H9 (cell line): ENCODE measurements at regions not wholly inside any gene's neighbourhood (a gene's known extent, or its start where the extent isn't known, plus 50 kb on each side); places are given as distances from the start of the nearest gene placed in this dataset.
A peak's percentile ranks its signal among the peaks of the same experiment; 100 is the strongest.

Experiments
- DNase-seq: peaks from one replicate; pipeline ENCODE4 v3.0.0-alpha.2; 2017
- H2AFZ ChIP-seq: one replicate; pipeline ENCODE4 v1.6.1; 2013; ENCODE audit warnings: mild to moderate bottlenecking, low read length, control low read depth, moderate library complexity
- H2AK5ac ChIP-seq: 2 replicates; pipeline ENCODE4 v1.6.1; 2013; ENCODE audit warnings: low read length, control low read depth, mixed read lengths; ENCODE audit not compliant: insufficient read length
- H2BK120ac ChIP-seq: one replicate; pipeline ENCODE4 v1.6.1; 2013; ENCODE audit warnings: low read depth, mild to moderate bottlenecking, low read length, control low read depth, inconsistent platforms; ENCODE audit not compliant: poor library complexity, severe bottlenecking
- H2BK12ac ChIP-seq: 2 replicates; pipeline ENCODE4 v1.6.1; 2013; ENCODE audit warnings: low read length, control low read depth, mixed read lengths, low read depth; ENCODE audit not compliant: insufficient read length
- H2BK15ac ChIP-seq: 2 replicates; pipeline ENCODE4 v1.6.1; 2013; ENCODE audit warnings: low read depth, low read length, control low read depth
- H2BK20ac ChIP-seq: one replicate; pipeline ENCODE4 v1.6.1; 2013; ENCODE audit warnings: low read depth, mild to moderate bottlenecking, low read length, control low read depth, inconsistent platforms; ENCODE audit not compliant: poor library complexity, severe bottlenecking
- H2BK5ac ChIP-seq: 2 replicates; pipeline ENCODE4 v1.6.1; 2013; ENCODE audit warnings: low read length, control low read depth, mixed read lengths; ENCODE audit not compliant: insufficient read length
- H3K14ac ChIP-seq: 2 replicates; pipeline ENCODE4 v1.6.1; 2013; ENCODE audit warnings: low read length, control low read depth; ENCODE audit not compliant: insufficient read depth
- H3K18ac ChIP-seq: 2 replicates; pipeline ENCODE4 v1.6.1; 2013; ENCODE audit warnings: low read depth, mild to moderate bottlenecking, mixed read lengths, low read length, control low read depth; ENCODE audit not compliant: insufficient read length
- H3K23ac ChIP-seq: 2 replicates; pipeline ENCODE4 v1.6.1; 2013; ENCODE audit warnings: low read length, control low read depth, mixed read lengths, low read depth; ENCODE audit not compliant: insufficient read length
- H3K23me2 ChIP-seq: 2 replicates; pipeline ENCODE4 v1.6.1; 2013; ENCODE audit warnings: low read depth, mild to moderate bottlenecking, mixed read lengths, low read length, control low read depth; ENCODE audit not compliant: insufficient read length, poor library complexity, severe bottlenecking
- H3K27ac ChIP-seq: 2 replicates; pipeline ENCODE4 v1.5.1; 2013; ENCODE audit warnings: low read length, control low read depth, mixed read lengths, low read depth; ENCODE audit not compliant: insufficient read length
- H3K27me3 ChIP-seq: 2 replicates; pipeline ENCODE4 v1.6.1; 2013; ENCODE audit warnings: low read length, control low read depth, inconsistent platforms; ENCODE audit not compliant: insufficient read depth
- H3K4ac ChIP-seq: 2 replicates; pipeline ENCODE4 v1.6.1; 2013; ENCODE audit warnings: low read depth, mild to moderate bottlenecking, control low read depth, inconsistent platforms, low read length, moderate library complexity
- H3K4me1 ChIP-seq: 2 replicates; pipeline ENCODE4 v1.6.1; 2013; ENCODE audit warnings: low read length, control low read depth, inconsistent platforms; ENCODE audit not compliant: insufficient read depth
- H3K4me2 ChIP-seq: 2 replicates; pipeline ENCODE4 v1.6.1; 2013; ENCODE audit warnings: low read length, control low read depth, mixed read lengths; ENCODE audit not compliant: insufficient read length, insufficient read depth
- H3K56ac ChIP-seq: 2 replicates; pipeline ENCODE4 v1.6.1; 2013; ENCODE audit warnings: low read depth, mild to moderate bottlenecking, mixed read lengths, low read length, control low read depth; ENCODE audit not compliant: insufficient read length
- H3K79me1 ChIP-seq: 2 replicates; pipeline ENCODE4 v1.6.1; 2013; ENCODE audit warnings: low read depth, mild to moderate bottlenecking, moderate library complexity, low read length, control low read depth, inconsistent platforms; ENCODE audit not compliant: insufficient read depth, poor library complexity, severe bottlenecking
- H3K79me2 ChIP-seq: 2 replicates; pipeline ENCODE4 v1.6.1; 2013; ENCODE audit warnings: low read length, control low read depth, inconsistent platforms; ENCODE audit not compliant: insufficient read depth
- H3K9ac ChIP-seq: 2 replicates; pipeline ENCODE4 v1.6.1; 2013; ENCODE audit warnings: low read length, control low read depth, mixed read lengths; ENCODE audit not compliant: insufficient read length; ENCODE audit errors: extremely low read depth
- H3K9me3 ChIP-seq: one replicate; pipeline ENCODE4 v1.6.1; 2013; ENCODE audit warnings: low read depth, low read length, inconsistent platforms; ENCODE audit not compliant: control insufficient read depth
- H3T11ph ChIP-seq: one replicate; pipeline ENCODE4 v1.6.1; 2013; ENCODE audit warnings: mild to moderate bottlenecking, low read length, control low read depth, inconsistent platforms
- H4K20me1 ChIP-seq: one replicate; pipeline ENCODE4 v1.6.1; 2013; ENCODE audit not compliant: control insufficient read depth, insufficient read length, insufficient read depth
- H4K5ac ChIP-seq: 2 replicates; pipeline ENCODE4 v1.6.1; 2013; ENCODE audit warnings: low read depth, mild to moderate bottlenecking, mixed read lengths, low read length, control low read depth; ENCODE audit not compliant: insufficient read length
- H4K8ac ChIP-seq: replicated peaks from 2 replicates; pipeline ENCODE4 v1.6.1; 2013; ENCODE audit warnings: low read length, control low read depth, mixed read lengths, low read depth; ENCODE audit not compliant: insufficient read length
- H4K91ac ChIP-seq: 2 replicates; pipeline ENCODE4 v1.6.1; 2013; ENCODE audit warnings: low read depth, mild to moderate bottlenecking, moderate library complexity, mixed read lengths, low read length, control low read depth; ENCODE audit not compliant: insufficient read length
- H3K27ac Mint-ChIP-seq, 3 experiments: 2 replicates in 2 of 3; 3 replicates in 1 of 3; pipeline ENCODE4 v1.8.0; 2020 to 2021; ENCODE audit warnings: mixed read lengths in 3 of 3, mild to moderate bottlenecking in 1 of 3, moderate library complexity in 1 of 3
- H3K27me3 Mint-ChIP-seq: 2 replicates; pipeline ENCODE4 v1.8.0; 2021; ENCODE audit warnings: low read depth, mild to moderate bottlenecking, moderate library complexity, mixed read lengths
- H3K36me3 Mint-ChIP-seq, 3 experiments: 2 replicates in 2 of 3; 3 replicates in 1 of 3; pipeline ENCODE4 v1.8.0; 2020 to 2021; ENCODE audit warnings: low read depth in 3 of 3, mixed read lengths in 3 of 3; ENCODE audit not compliant: insufficient read depth in 1 of 3
- H3K4me1 Mint-ChIP-seq, 2 experiments: 2 replicates each; pipeline ENCODE4 v1.8.0; 2020; ENCODE audit warnings: mixed read lengths in 2 of 2
- H3K4me3 Mint-ChIP-seq, 2 experiments: 2 replicates in 1 of 2; 3 replicates in 1 of 2; pipeline ENCODE4 v1.8.0; 2020 to 2021; ENCODE audit warnings: mild to moderate bottlenecking in 2 of 2, mixed read lengths in 2 of 2, moderate library complexity in 1 of 2
- H3K9me3 Mint-ChIP-seq, 2 experiments: 2 replicates in 1 of 2; 3 replicates in 1 of 2; pipeline ENCODE4 v1.8.0; 2020; ENCODE audit warnings: mild to moderate bottlenecking in 2 of 2, mixed read lengths in 2 of 2, moderate library complexity in 1 of 2
- WGBS: extraction: QIAGEN DNeasy Blood & Tissue Kit; methylation state at CpG from one replicate; pipeline ENCODE4 v1.1.7; 2013; ENCODE audit warnings: missing lambda C conversion rate, low lambda C conversion rate, mixed read lengths; ENCODE audit not compliant: insufficient read length; ENCODE audit errors: extremely low coverage; 5-methylcytosine and 5-hydroxymethylcytosine counted together
- TF ChIP-seq, protein P1 (sequence below): fragments of 200-600 bp; sonication (generic); conservative IDR thresholded peaks from 3 replicates; pipeline ENCODE4 v1.8.0; 2021; ENCODE audit warnings: antibody characterized with exemption, mild to moderate bottlenecking

- Histone ChIP-seq H4K20me1 (no peaks in the 10 kb centered on the region), H2BK12ac (no peak overlapping the region), H3K56ac (no peak overlapping the region), H3K9me3 (no peaks in the 10 kb centered on the region), H3K4ac (no peak overlapping the region), H2AFZ (no peak overlapping the region), H4K91ac (no peak overlapping the region), H2BK15ac (no peak overlapping the region), H3K9ac (no peak overlapping the region), H3K23me2 (no peaks in the 10 kb centered on the region), H2AK5ac (no peak overlapping the region), H4K5ac (no peak overlapping the region), H3K4me1 (no peaks in the 10 kb centered on the region), H4K8ac (no peak overlapping the region), H3T11ph (no peak overlapping the region), H2BK5ac (no peak overlapping the region), H2BK120ac (no peak overlapping the region), H3K79me2 (no peaks in the 10 kb centered on the region), H3K14ac (no peak overlapping the region), H3K79me1 (no peaks in the 10 kb centered on the region), H3K4me2 (no peak overlapping the region), H3K27ac (no peak overlapping the region), H3K23ac (no peak overlapping the region), H2BK20ac (no peak overlapping the region), H3K18ac (no peak overlapping the region), H3K27me3 (no peaks in the 10 kb centered on the region)
- WGBS, result no CpG with 5 or more reads among the region's 10 CpGs
- TF ChIP-seq, protein P1, sequence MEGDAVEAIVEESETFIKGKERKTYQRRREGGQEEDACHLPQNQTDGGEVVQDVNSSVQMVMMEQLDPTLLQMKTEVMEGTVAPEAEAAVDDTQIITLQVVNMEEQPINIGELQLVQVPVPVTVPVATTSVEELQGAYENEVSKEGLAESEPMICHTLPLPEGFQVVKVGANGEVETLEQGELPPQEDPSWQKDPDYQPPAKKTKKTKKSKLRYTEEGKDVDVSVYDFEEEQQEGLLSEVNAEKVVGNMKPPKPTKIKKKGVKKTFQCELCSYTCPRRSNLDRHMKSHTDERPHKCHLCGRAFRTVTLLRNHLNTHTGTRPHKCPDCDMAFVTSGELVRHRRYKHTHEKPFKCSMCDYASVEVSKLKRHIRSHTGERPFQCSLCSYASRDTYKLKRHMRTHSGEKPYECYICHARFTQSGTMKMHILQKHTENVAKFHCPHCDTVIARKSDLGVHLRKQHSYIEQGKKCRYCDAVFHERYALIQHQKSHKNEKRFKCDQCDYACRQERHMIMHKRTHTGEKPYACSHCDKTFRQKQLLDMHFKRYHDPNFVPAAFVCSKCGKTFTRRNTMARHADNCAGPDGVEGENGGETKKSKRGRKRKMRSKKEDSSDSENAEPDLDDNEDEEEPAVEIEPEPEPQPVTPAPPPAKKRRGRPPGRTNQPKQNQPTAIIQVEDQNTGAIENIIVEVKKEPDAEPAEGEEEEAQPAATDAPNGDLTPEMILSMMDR, result peak; percentile 53; the same call in 2 of the 3 replicates
- peak; percentile 65 for DNase-seq
- Mint-ChIP-seq H3K36me3 (peaks cover 0 to 4% (median 0%) of the 10 kb centered on the region in 3 experiments; a peak in 2 of 7 replicates), H3K27me3 (no peaks in the 10 kb centered on the region), H3K4me3 (no peak overlapping the region), H3K4me1 (no peaks in the 10 kb centered on the region), H3K27ac (no peak overlapping the region; a peak in 1 of 7 replicates), H3K9me3 (peaks cover 3 to 4% of the 10 kb centered on the region in 2 experiments; a peak in 4 of 5 replicates)
Observed at GRCh38 chr5:120228262-120229031, 235.7 kb upstream of the PRR16 start.
